Neural cell (in vitro differentiated cells): ENCODE measurements at regions not wholly inside any gene's neighbourhood (a gene's known extent, or its start where the extent isn't known, plus 50 kb on each side); places are given as distances from the start of the nearest gene placed in this dataset.

Source experiments
- H2AFZ ChIP-seq: fragments of 200-600, 300-800 bp; sonication (generic), shearing (Covaris generic); 2 replicates; pipeline ENCODE4 v1.6.0; 2014; ENCODE audit warnings: low read depth, mild to moderate bottlenecking, antibody characterized with exemption, low read length, moderate library complexity
- H3F3A ChIP-seq: fragments of 200-600 bp; shearing (Covaris generic); 2 replicates; pipeline ENCODE4 v1.6.1; 2016; ENCODE audit warnings: mild to moderate bottlenecking, moderate library complexity, mixed read lengths, antibody characterized with exemption, low read length; ENCODE audit not compliant: insufficient read depth, poor library complexity, severe bottlenecking
- H3K27ac ChIP-seq: fragments of 200-600, 300-800 bp; sonication (generic), shearing (Covaris generic); 2 replicates; pipeline ENCODE4 v1.5.1; 2014; ENCODE audit warnings: mild to moderate bottlenecking, low read length, moderate library complexity
- H3K27me3 ChIP-seq: fragments of 300-800, 200-600 bp; sonication (generic), shearing (Covaris generic); 2 replicates; pipeline ENCODE4 v1.6.0; 2014; ENCODE audit warnings: mild to moderate bottlenecking, low read depth, low read length, moderate library complexity; ENCODE audit not compliant: insufficient read depth
- H3K36me3 ChIP-seq: fragments of 300-800, 200-600 bp; sonication (generic), shearing (Covaris generic); 2 replicates; pipeline ENCODE4 v1.5.1; 2014; ENCODE audit warnings: mild to moderate bottlenecking, antibody characterized with exemption, low read length, moderate library complexity; ENCODE audit not compliant: insufficient read depth
- H3K4me2 ChIP-seq: fragments of 300-800, 200-600 bp; sonication (generic), shearing (Covaris generic); 2 replicates; pipeline ENCODE4 v1.6.0; 2014; ENCODE audit warnings: mild to moderate bottlenecking, low read length
- H3K4me3 ChIP-seq: fragments of 300-800, 200-600 bp; sonication (generic), shearing (Covaris generic); 2 replicates; pipeline ENCODE4 v1.5.1; 2014; ENCODE audit warnings: mild to moderate bottlenecking, low read length, moderate library complexity
- H3K79me2 ChIP-seq: fragments of 200-600 bp; shearing (Covaris generic); replicated peaks from 2 replicates; pipeline ENCODE4 v1.6.0; 2014; ENCODE audit warnings: mild to moderate bottlenecking, low read length, moderate library complexity; ENCODE audit not compliant: insufficient read depth
- H3K9ac ChIP-seq: fragments of 300-800, 200-600 bp; sonication (generic), shearing (Covaris generic); 2 replicates; pipeline ENCODE4 v1.6.1; 2016; ENCODE audit warnings: mild to moderate bottlenecking, low read length, mixed read lengths
- H3K9me2 ChIP-seq: fragments of 200-600 bp; shearing (Covaris generic); 2 replicates; pipeline ENCODE4 v1.6.1; 2016; ENCODE audit warnings: mild to moderate bottlenecking, low read length, mixed read lengths; ENCODE audit not compliant: insufficient read depth
- H3K9me3 ChIP-seq: fragments of 200-600, 300-800 bp; sonication (generic), shearing (Covaris generic); 2 replicates; pipeline ENCODE4 v1.6.1; 2016; ENCODE audit warnings: mild to moderate bottlenecking, mixed run types, low read length, moderate library complexity, mixed read lengths
- H4K20me1 ChIP-seq: fragments of 200-600 bp; shearing (Covaris generic); 2 replicates; pipeline ENCODE4 v1.6.1; 2016; ENCODE audit warnings: mild to moderate bottlenecking, mixed run types; ENCODE audit not compliant: insufficient read depth
- CTCF ChIP-seq: fragments of 450-650 bp; IDR thresholded peaks from 2 replicates; pipeline ENCODE4 v1.5.1; 2014; ENCODE audit warnings: antibody characterized with exemption, mild to moderate bottlenecking, moderate library complexity; ENCODE audit not compliant: poor library complexity, severe bottlenecking
- EP300 ChIP-seq: fragments of 450-650 bp; conservative IDR thresholded peaks from 2 replicates; pipeline ENCODE4 v1.6.1; 2014; ENCODE audit warnings: antibody characterized with exemption, mild to moderate bottlenecking, moderate library complexity; ENCODE audit not compliant: poor library complexity, severe bottlenecking
- EZH2 ChIP-seq: fragments of 200-600, 300-800 bp; shearing (Covaris generic), sonication (generic); IDR thresholded peaks from 2 replicates; pipeline ENCODE4 v1.6.1; 2014; ENCODE audit warnings: antibody characterized with exemption, low read length, borderline replicate concordance, mild to moderate bottlenecking; ENCODE audit not compliant: insufficient read depth, poor library complexity, severe bottlenecking
- MXI1 ChIP-seq: fragments of 450-650 bp; conservative IDR thresholded peaks from 2 replicates; pipeline ENCODE4 v1.6.1; 2014; ENCODE audit warnings: antibody characterized with exemption, mild to moderate bottlenecking; ENCODE audit not compliant: poor library complexity, severe bottlenecking
- POLR2AphosphoS5 ChIP-seq: IDR thresholded peaks from 2 replicates; pipeline ENCODE4 v1.6.1; 2012
- RAD21 ChIP-seq: fragments of 450-650 bp; conservative IDR thresholded peaks from 2 replicates; pipeline ENCODE4 v1.6.1; 2014; ENCODE audit warnings: antibody characterized with exemption, mild to moderate bottlenecking, moderate library complexity
- REST ChIP-seq: IDR thresholded peaks from 2 replicates; pipeline ENCODE4 v1.6.1; 2012; ENCODE audit warnings: borderline replicate concordance
- SMC3 ChIP-seq: fragments of 450-650 bp; conservative IDR thresholded peaks from 2 replicates; pipeline ENCODE4 v1.6.1; 2014; ENCODE audit warnings: antibody characterized with exemption, mild to moderate bottlenecking, moderate library complexity; ENCODE audit not compliant: poor library complexity
- TAF1 ChIP-seq: IDR thresholded peaks from 2 replicates; pipeline ENCODE4 v1.6.1; 2012; ENCODE audit warnings: low read depth

- no peak overlapping the region for H3K9ac ChIP-seq
- no peak overlapping the region for H3K4me2 ChIP-seq
- H3F3A ChIP-seq: no peaks in the 10 kb centered on the region
- H3K27me3 ChIP-seq: no peaks in the 10 kb centered on the region
- H3K4me3 ChIP-seq: no peak overlapping the region
- no peaks in the 10 kb centered on the region for H3K9me2 ChIP-seq
- no peak overlapping the region for H2AFZ ChIP-seq
- H3K79me2 ChIP-seq: no peaks in the 10 kb centered on the region
- H3K36me3 ChIP-seq: no peaks in the 10 kb centered on the region
- no peaks in the 10 kb centered on the region for H4K20me1 ChIP-seq
- no peak overlapping the region for H3K27ac ChIP-seq
- H3K9me3 ChIP-seq: no peaks in the 10 kb centered on the region
- TF ChIP-seq REST (no peak), RAD21 (no peak), EP300 (no peak), CTCF (no peak), EZH2 (no peak), SMC3 (no peak), TAF1 (no peak), POLR2AphosphoS5 (no peak), MXI1 (no peak)
These were observed 50.9 kb upstream of the UBASH3B start for GRCh38 chr11:122604621-122605020.

- Histone ChIP-seq H3K4me3 (no peak overlapping the region), H3K79me2 (no peaks in the 10 kb centered on the region), H3K9ac (no peak overlapping the region), H3K9me2 (no peaks in the 10 kb centered on the region), H3F3A (no peaks in the 10 kb centered on the region), H3K27ac (no peak overlapping the region), H3K9me3 (no peaks in the 10 kb centered on the region), H3K27me3 (no peaks in the 10 kb centered on the region), H4K20me1 (no peaks in the 10 kb centered on the region), H2AFZ (no peak overlapping the region), H3K4me2 (no peak overlapping the region), H3K36me3 (no peaks in the 10 kb centered on the region)
- no peak for TF ChIP-seq EZH2
- TF ChIP-seq CTCF: no peak
- no peak for TF ChIP-seq SMC3
- no peak for TF ChIP-seq TAF1
- no peak for TF ChIP-seq POLR2AphosphoS5
- TF ChIP-seq RAD21: no peak
- TF ChIP-seq MXI1: no peak
- no peak for TF ChIP-seq EP300
- no peak for TF ChIP-seq REST
These were observed 54.1 kb upstream of the UBASH3B start for GRCh38 chr11:122601141-122602125.
